Left ventricle myocardium inferior (tissue), 1 donor: ENCODE measurements at regions not wholly inside any gene's neighbourhood (a gene's known extent, or its start where the extent isn't known, plus 50 kb on each side); places are given as distances from the start of the nearest gene placed in this dataset.

Source experiments
- DNase-seq: peaks from one replicate; pipeline ENCODE4 v3.0.0-alpha.2; 2020
- H3K27ac ChIP-seq: fragments of 200-600 bp; replicated peaks from 2 replicates; pipeline ENCODE4 v1.8.0; 2021
- H3K27me3 ChIP-seq: fragments of 200-600 bp; 2 replicates; pipeline ENCODE4 v1.8.0; 2021; ENCODE audit warnings: low read depth
- H3K36me3 ChIP-seq: fragments of 200-600 bp; 2 replicates; pipeline ENCODE4 v1.8.0; 2021
- H3K4me1 ChIP-seq: fragments of 200-600 bp; 2 replicates; pipeline ENCODE4 v1.8.0; 2021
- H3K4me3 ChIP-seq: fragments of 200-600 bp; 2 replicates; pipeline ENCODE4 v1.8.0; 2021; ENCODE audit warnings: mild to moderate bottlenecking, moderate library complexity
- H3K9me3 ChIP-seq: fragments of 200-600 bp; replicated peaks from 2 replicates; pipeline ENCODE4 v1.8.0; 2021
- CTCF ChIP-seq: fragments of 200-600 bp; IDR thresholded peaks from 2 replicates; pipeline ENCODE4 v1.8.0; 2021; ENCODE audit warnings: antibody characterized with exemption, mild to moderate bottlenecking, borderline replicate concordance
- intact Hi-C: fragments of 100-400 bp; cut with micrococcal nuclease; formaldehyde crosslinking; loops from one replicate; pipeline ENCODE4 v1.11.0; 2022
- donor health status: DM: no; HTN: yes; CAD: no; lungs with severe emphysema.

- TF ChIP-seq CTCF: no peak
- intact Hi-C loops: no loop called here
- peaks cover 9% of the 10 kb centered on the region for H3K27me3 ChIP-seq
- no peak overlapping the region for H3K4me3 ChIP-seq
- H3K36me3 ChIP-seq: no peaks in the 10 kb centered on the region
- H3K27ac ChIP-seq: no peak overlapping the region
- no peak for DNase-seq
- H3K4me1 ChIP-seq: no peaks in the 10 kb centered on the region
- no peaks in the 10 kb centered on the region for H3K9me3 ChIP-seq
Observed at GRCh38 chr3:140766465-140766864, 88.6 kb downstream of the TRIM42 start.

GRCh38 chr3:140767566-140767965 lies 89.7 kb downstream of the TRIM42 start:
- Histone ChIP-seq H3K9me3 (no peaks in the 10 kb centered on the region), H3K27me3 (peaks cover 9% of the 10 kb centered on the region), H3K27ac (no peak overlapping the region), H3K4me1 (no peaks in the 10 kb centered on the region), H3K4me3 (no peak overlapping the region), H3K36me3 (no peaks in the 10 kb centered on the region)
- no peak for DNase-seq
- no peak for TF ChIP-seq CTCF
- intact Hi-C loops: no loop called here

GRCh38 chr3:140768941-140769340 lies 91.1 kb downstream of the TRIM42 start:
- Histone ChIP-seq H3K27me3 (peaks cover 9% of the 10 kb centered on the region), H3K9me3 (no peaks in the 10 kb centered on the region), H3K4me1 (no peaks in the 10 kb centered on the region), H3K27ac (no peak overlapping the region), H3K36me3 (no peaks in the 10 kb centered on the region), H3K4me3 (no peak overlapping the region)
- TF ChIP-seq CTCF: no peak
- intact Hi-C loops: no loop called here
- DNase-seq: no peak

GRCh38 chr3:140769951-140770350 lies 92.1 kb downstream of the TRIM42 start:
- Histone ChIP-seq H3K4me3 (no peak overlapping the region), H3K27me3 (peaks cover 9% of the 10 kb centered on the region), H3K4me1 (no peaks in the 10 kb centered on the region), H3K36me3 (no peaks in the 10 kb centered on the region), H3K9me3 (no peaks in the 10 kb centered on the region), H3K27ac (no peak overlapping the region)
- DNase-seq: no peak
- TF ChIP-seq CTCF: no peak
- intact Hi-C loops: no loop called here

- Histone ChIP-seq H3K27me3 (peaks cover 9% of the 10 kb centered on the region), H3K36me3 (no peaks in the 10 kb centered on the region), H3K9me3 (no peaks in the 10 kb centered on the region), H3K4me1 (no peaks in the 10 kb centered on the region), H3K27ac (no peak overlapping the region), H3K4me3 (no peak overlapping the region)
- TF ChIP-seq CTCF: no peak
- intact Hi-C loops: no loop called here
- no peak for DNase-seq
Observed at GRCh38 chr3:140770977-140771667, 93.3 kb downstream of the TRIM42 start.
